ENCODE measurements at regions not wholly inside any gene's neighbourhood (a gene's known extent, or its start where the extent isn't known, plus 50 kb on each side); places are given as distances from the start of the nearest gene placed in this dataset.

- TF ChIP-seq IRF2 (CRISPR knock-in tag; IDR thresholded peaks at IDR 0.05; ENCODE audit: borderline replicate concordance, low read depth) (no peak), USF2 (CRISPR knock-in tag; IDR thresholded peaks at IDR 0.05) (no peak), CTCF (IDR thresholded peaks at IDR 0.05) (no peak), STAT6 (CRISPR knock-in tag; conservative IDR thresholded peaks at IDR 0.05; ENCODE audit: low read depth) (no peak), E2F1 (CRISPR knock-in tag; IDR thresholded peaks at IDR 0.05) (no peak), HMGXB4 (CRISPR knock-in tag; IDR thresholded peaks at IDR 0.05) (no peak), ATF2 (CRISPR knock-in tag; IDR thresholded peaks at IDR 0.05; ENCODE audit: borderline replicate concordance, low read depth) (no peak), NR1H2 (CRISPR knock-in tag; IDR thresholded peaks at IDR 0.05) (no peak), RELA (CRISPR knock-in tag; IDR thresholded peaks at IDR 0.05; ENCODE audit: borderline replicate concordance) (no peak), TEAD4 (CRISPR knock-in tag; IDR thresholded peaks at IDR 0.05) (no peak), NFYB (CRISPR knock-in tag; conservative IDR thresholded peaks at IDR 0.05; ENCODE audit: low read depth) (no peak), ZNF425 (CRISPR knock-in tag; conservative IDR thresholded peaks at IDR 0.05) (no peak), TP53 (CRISPR knock-in tag; IDR thresholded peaks at IDR 0.05) (no peak), USF1 (CRISPR knock-in tag; IDR thresholded peaks at IDR 0.05) (no peak)
These were observed 378.9 kb downstream of the PMP22 start for GRCh38 chr17:14886200-14886739.

Data from WTC11 (cell line).